SK-N-SH treated with all-trans-retinoic acid at 6 μM for 48 hours (cell line): ENCODE measurements at regions not wholly inside any gene's neighbourhood (a gene's known extent, or its start where the extent isn't known, plus 50 kb on each side); places are given as distances from the start of the nearest gene placed in this dataset.

Experiments used
- ATAC-seq: fragments of 200-7000 bp; cut with Tn5 transposase; 3 replicates; pipeline ENCODE4 v1.9.1; 2020; ENCODE audit warnings: mild to moderate bottlenecking, moderate library complexity
- ARNTL ChIP-seq: fragments of 450-650 bp; formaldehyde crosslinking; IDR thresholded peaks from 2 replicates; pipeline ENCODE4 v1.5.0; 2020; ENCODE audit warnings: low read depth, mild to moderate bottlenecking, moderate library complexity, borderline replicate concordance
- BACH2 ChIP-seq: fragments of 250-450 bp; sonication (Bioruptor Pico); IDR thresholded peaks from 2 replicates; pipeline ENCODE4 v1.9.0; 2021; ENCODE audit warnings: mild to moderate bottlenecking, borderline replicate concordance
- CSDC2 ChIP-seq: fragments of 250-450 bp; sonication (Bioruptor Pico); IDR thresholded peaks from 2 replicates; pipeline ENCODE4 v1.5.0; 2020; ENCODE audit warnings: mild to moderate bottlenecking, moderate library complexity
- CSRNP3 ChIP-seq: fragments of 250-450 bp; sonication (Bioruptor Pico); IDR thresholded peaks from 2 replicates; pipeline ENCODE4 v1.5.1; 2021; ENCODE audit warnings: mild to moderate bottlenecking, moderate library complexity
- ESRRG ChIP-seq: fragments of 250-450 bp; sonication (Bioruptor Pico); IDR thresholded peaks from 2 replicates; pipeline ENCODE4 v1.6.1; 2021; ENCODE audit warnings: mild to moderate bottlenecking
- GLIS3 ChIP-seq: fragments of 250-450 bp; sonication (Bioruptor Pico); IDR thresholded peaks from 2 replicates; pipeline ENCODE4 v1.5.0; 2020; ENCODE audit warnings: mild to moderate bottlenecking, moderate library complexity
- ISL1 ChIP-seq: fragments of 250-450 bp; sonication (Bioruptor Pico); IDR thresholded peaks from 2 replicates; pipeline ENCODE4 v2.1.2; 2022; ENCODE audit warnings: mild to moderate bottlenecking, moderate library complexity
- OSR1 ChIP-seq: fragments of 250-450 bp; sonication (Bioruptor Pico); IDR thresholded peaks from 2 replicates; pipeline ENCODE4 v1.8.0; 2022; ENCODE audit warnings: moderate library complexity, mild to moderate bottlenecking, inconsistent platforms
- POU6F1 ChIP-seq: fragments of 250-450 bp; sonication (Bioruptor Pico); IDR thresholded peaks from 2 replicates; pipeline ENCODE4 v1.8.0; 2021; ENCODE audit warnings: low read depth, mild to moderate bottlenecking, moderate library complexity, borderline replicate concordance
- PPARA ChIP-seq: fragments of 250-450 bp; sonication (Bioruptor Pico); IDR thresholded peaks from 2 replicates; pipeline ENCODE4 v1.5.0; 2020; ENCODE audit warnings: mild to moderate bottlenecking, borderline replicate concordance
- RARB ChIP-seq: fragments of 250-450 bp; sonication (Bioruptor Pico); IDR thresholded peaks from 2 replicates; pipeline ENCODE4 v1.8.0; 2021; ENCODE audit warnings: mild to moderate bottlenecking, moderate library complexity
- SNAI2 ChIP-seq: fragments of 250-450 bp; sonication (Bioruptor Pico); IDR thresholded peaks from 2 replicates; pipeline ENCODE4 v1.5.0; 2020; ENCODE audit warnings: mild to moderate bottlenecking, moderate library complexity
- TCF4 ChIP-seq: fragments of 250-450 bp; sonication (Bioruptor Pico); IDR thresholded peaks from 2 replicates; pipeline ENCODE4 v1.8.0; 2021; ENCODE audit warnings: mild to moderate bottlenecking, moderate library complexity, borderline replicate concordance
- TOX ChIP-seq: fragments of 250-450 bp; sonication (Bioruptor Pico); IDR thresholded peaks from 2 replicates; pipeline ENCODE4 v1.8.0; 2021; ENCODE audit warnings: mild to moderate bottlenecking, moderate library complexity, borderline replicate concordance
- TSHZ2 ChIP-seq: fragments of 250-450 bp; sonication (Bioruptor Pico); IDR thresholded peaks from 2 replicates; pipeline ENCODE4 v1.5.0; 2020; ENCODE audit warnings: mild to moderate bottlenecking, moderate library complexity
- ZC3H10 ChIP-seq: fragments of 250-450 bp; sonication (Bioruptor Pico); IDR thresholded peaks from 2 replicates; pipeline ENCODE4 v1.5.1; 2021; ENCODE audit warnings: mild to moderate bottlenecking, moderate library complexity
- ZFP3 ChIP-seq: fragments of 250-450 bp; sonication (Bioruptor Pico); IDR thresholded peaks from 2 replicates; pipeline ENCODE4 v1.5.0; 2020; ENCODE audit warnings: mild to moderate bottlenecking, moderate library complexity
- ZNF565 ChIP-seq: fragments of 450-650 bp; formaldehyde crosslinking; conservative IDR thresholded peaks from 2 replicates; pipeline ENCODE4 v1.5.0; 2020; ENCODE audit warnings: low read depth, mild to moderate bottlenecking, moderate library complexity
- ZNF70 ChIP-seq: fragments of 450-650 bp; formaldehyde crosslinking; IDR thresholded peaks from 2 replicates; pipeline ENCODE4 v1.5.0; 2020; ENCODE audit warnings: mild to moderate bottlenecking, moderate library complexity
- TF ChIP-seq, protein P1 (sequence below): fragments of 250-450 bp; sonication (Bioruptor Pico); IDR thresholded peaks from 2 replicates; pipeline ENCODE4 v1.8.0; 2020; ENCODE audit warnings: mild to moderate bottlenecking, moderate library complexity, borderline replicate concordance
- TF ChIP-seq, protein P2 (sequence below): fragments of 250-450 bp; sonication (Bioruptor Pico); IDR thresholded peaks from 2 replicates; pipeline ENCODE4 v1.5.1; 2020; ENCODE audit warnings: low read depth, mild to moderate bottlenecking, moderate library complexity

DNA sequence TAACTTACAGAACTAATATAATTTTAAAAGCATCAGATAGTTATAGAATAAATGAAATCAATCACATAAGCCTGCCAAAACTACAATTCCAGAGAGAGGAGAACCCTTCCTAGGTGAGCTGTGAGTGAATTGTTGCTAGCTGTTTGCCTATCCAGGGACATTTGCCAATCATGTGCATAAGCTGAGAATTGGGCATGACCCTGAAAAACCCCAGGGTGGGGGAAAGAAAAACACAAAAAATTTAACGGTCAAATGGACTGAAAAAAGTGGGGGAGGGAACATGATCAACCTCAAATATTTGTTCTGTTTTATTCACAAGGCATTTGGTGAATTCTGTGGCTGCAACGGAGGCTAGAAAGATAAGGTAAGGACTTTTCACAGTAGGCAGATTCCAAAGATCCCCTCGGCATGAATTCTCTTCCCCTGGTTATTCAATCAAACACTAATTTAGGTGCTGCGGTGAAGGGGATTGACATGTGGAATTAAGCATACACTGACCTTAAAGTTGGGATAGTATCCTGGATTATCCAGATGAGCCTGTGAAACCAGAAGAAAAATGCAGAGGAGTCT lies 203.9 kb upstream of the RGPD4 start:
- no peak for ATAC-seq
- no peak for TF ChIP-seq ISL1 (CRISPR knock-in tag)
- TF ChIP-seq CSDC2 (CRISPR knock-in tag), result no peak
- TF ChIP-seq, protein P1, sequence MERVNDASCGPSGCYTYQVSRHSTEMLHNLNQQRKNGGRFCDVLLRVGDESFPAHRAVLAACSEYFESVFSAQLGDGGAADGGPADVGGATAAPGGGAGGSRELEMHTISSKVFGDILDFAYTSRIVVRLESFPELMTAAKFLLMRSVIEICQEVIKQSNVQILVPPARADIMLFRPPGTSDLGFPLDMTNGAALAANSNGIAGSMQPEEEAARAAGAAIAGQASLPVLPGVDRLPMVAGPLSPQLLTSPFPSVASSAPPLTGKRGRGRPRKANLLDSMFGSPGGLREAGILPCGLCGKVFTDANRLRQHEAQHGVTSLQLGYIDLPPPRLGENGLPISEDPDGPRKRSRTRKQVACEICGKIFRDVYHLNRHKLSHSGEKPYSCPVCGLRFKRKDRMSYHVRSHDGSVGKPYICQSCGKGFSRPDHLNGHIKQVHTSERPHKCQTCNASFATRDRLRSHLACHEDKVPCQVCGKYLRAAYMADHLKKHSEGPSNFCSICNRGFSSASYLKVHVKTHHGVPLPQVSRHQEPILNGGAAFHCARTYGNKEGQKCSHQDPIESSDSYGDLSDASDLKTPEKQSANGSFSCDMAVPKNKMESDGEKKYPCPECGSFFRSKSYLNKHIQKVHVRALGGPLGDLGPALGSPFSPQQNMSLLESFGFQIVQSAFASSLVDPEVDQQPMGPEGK (CRISPR knock-in tag), result no peak
- TF ChIP-seq OSR1 (CRISPR knock-in tag), result no peak
- TF ChIP-seq ZNF70, result no peak
- TF ChIP-seq RARB (CRISPR knock-in tag), result no peak
- no peak for TF ChIP-seq SNAI2 (CRISPR knock-in tag)
- TF ChIP-seq TCF4 (CRISPR knock-in tag), result no peak
- no peak for TF ChIP-seq TOX (CRISPR knock-in tag)
- no peak for TF ChIP-seq ZC3H10 (CRISPR knock-in tag)
- no peak for TF ChIP-seq ZNF565
- TF ChIP-seq POU6F1 (CRISPR knock-in tag), result no peak

DNA sequence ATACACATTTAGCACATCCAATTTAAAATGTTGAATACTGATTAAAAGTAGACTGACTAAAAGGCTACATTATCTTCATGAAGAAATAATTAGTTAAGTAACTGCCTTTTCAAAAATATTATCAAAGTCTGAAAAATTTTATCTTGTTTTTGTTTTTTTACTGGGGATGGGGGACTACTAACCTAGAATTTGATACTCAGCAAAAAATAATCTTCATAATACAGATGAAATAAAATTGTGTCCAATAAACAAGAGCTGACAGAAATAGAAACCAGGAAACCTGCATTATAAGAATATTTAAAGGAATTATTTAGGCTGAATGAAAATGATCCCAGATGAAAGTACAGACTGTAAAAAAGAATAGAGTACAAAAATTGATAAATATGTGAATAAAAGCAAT lies 200.7 kb upstream of the RGPD4 start:
- no peak for ATAC-seq
- TF ChIP-seq ESRRG (CRISPR knock-in tag), result no peak

GRCh38 chr2:107627164-107627563 lies 199.5 kb upstream of the RGPD4 start:
- TF ChIP-seq ARNTL, result no peak
- TF ChIP-seq, all 23 proteins: peak for 0
- ATAC-seq, result no peak

- TF ChIP-seq GLIS3 (CRISPR knock-in tag) (no peak), BACH2 (no peak), ARNTL (no peak), CSRNP3 (CRISPR knock-in tag) (no peak), ZNF70 (no peak), TSHZ2 (CRISPR knock-in tag) (no peak), OSR1 (CRISPR knock-in tag) (no peak), ESRRG (CRISPR knock-in tag) (no peak), ZC3H10 (CRISPR knock-in tag) (no peak), TCF4 (CRISPR knock-in tag) (no peak), TOX (CRISPR knock-in tag) (no peak), ZFP3 (CRISPR knock-in tag) (no peak), ZNF565 (no peak), PPARA (CRISPR knock-in tag) (no peak), ISL1 (CRISPR knock-in tag) (no peak), POU6F1 (CRISPR knock-in tag) (no peak), CSDC2 (CRISPR knock-in tag) (no peak)
- TF ChIP-seq, protein P1 (CRISPR knock-in tag), result no peak
- TF ChIP-seq, protein P2, sequence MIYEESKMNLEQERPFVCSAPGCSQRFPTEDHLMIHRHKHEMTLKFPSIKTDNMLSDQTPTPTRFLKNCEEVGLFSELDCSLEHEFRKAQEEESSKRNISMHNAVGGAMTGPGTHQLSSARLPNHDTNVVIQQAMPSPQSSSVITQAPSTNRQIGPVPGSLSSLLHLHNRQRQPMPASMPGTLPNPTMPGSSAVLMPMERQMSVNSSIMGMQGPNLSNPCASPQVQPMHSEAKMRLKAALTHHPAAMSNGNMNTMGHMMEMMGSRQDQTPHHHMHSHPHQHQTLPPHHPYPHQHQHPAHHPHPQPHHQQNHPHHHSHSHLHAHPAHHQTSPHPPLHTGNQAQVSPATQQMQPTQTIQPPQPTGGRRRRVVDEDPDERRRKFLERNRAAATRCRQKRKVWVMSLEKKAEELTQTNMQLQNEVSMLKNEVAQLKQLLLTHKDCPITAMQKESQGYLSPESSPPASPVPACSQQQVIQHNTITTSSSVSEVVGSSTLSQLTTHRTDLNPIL, result no peak
- ATAC-seq, result no peak
Measured at GRCh38 chr2:107627926-107628325, 198.8 kb upstream of the RGPD4 start.
